IMR-90 (cell line): ENCODE measurements at regions not wholly inside any gene's neighbourhood (a gene's known extent, or its start where the extent isn't known, plus 50 kb on each side); places are given as distances from the start of the nearest gene placed in this dataset.

Experiments
- ATAC-seq: fragments of 200-7000 bp; cut with Tn5 transposase; 2 replicates; pipeline ENCODE4 v1.9.1; 2020; ENCODE audit warnings: low read depth, mild to moderate bottlenecking, moderate library complexity
- BruUV-seq: library from RNA; stranded (reverse); fragments of 400-500 nt; replicated peaks from 2 replicates; lab custom pipeline; 2021; lab: Mats Ljungman, UMichigan
- CTCF ChIA-PET: fragments of 300-600 bp; formaldehyde crosslinking; extraction: SDS; loops from one replicate; lab custom pipeline; 2021; ENCODE audit warnings: antibody characterized with exemption; lab: Yijun Ruan, JAX
- POLR2A ChIA-PET: fragments of 300-600 bp; sonication (Branson Sonifier 250); formaldehyde crosslinking; loops from one replicate; lab custom pipeline; 2022; ENCODE audit warnings: antibody characterized with exemption; ENCODE audit not compliant: unreplicated experiment; lab: Charles Lee
- DNase-seq: peaks from one replicate; pipeline ENCODE4 v3.0.0; 2013
- H2AFZ ChIP-seq: replicated peaks from 2 replicates; pipeline ENCODE3; 2013; ENCODE audit warnings: low read length, mild to moderate bottlenecking; ENCODE audit not compliant: poor library complexity
- H2AK5ac ChIP-seq: 2 replicates; pipeline ENCODE4 v1.6.1; 2013; ENCODE audit warnings: low read depth, low read length, inconsistent platforms
- H2AK9ac ChIP-seq: replicated peaks from 2 replicates; pipeline ENCODE3; 2013; ENCODE audit warnings: mild to moderate bottlenecking, low read depth, low read length, moderate library complexity; ENCODE audit not compliant: poor library complexity
- H2BK120ac ChIP-seq: 2 replicates; pipeline ENCODE4 v1.6.1; 2013; ENCODE audit warnings: low read depth, low read length, inconsistent platforms
- H2BK15ac ChIP-seq: 3 replicates; pipeline ENCODE4 v1.6.1; 2013; ENCODE audit warnings: low read depth, low read length, inconsistent platforms
- H2BK20ac ChIP-seq: 2 replicates; pipeline ENCODE4 v1.6.1; 2013; ENCODE audit warnings: low read depth, mild to moderate bottlenecking, inconsistent platforms, low read length, moderate library complexity
- H2BK5ac ChIP-seq: 2 replicates; pipeline ENCODE4 v1.6.1; 2013; ENCODE audit warnings: mild to moderate bottlenecking, low read depth, low read length, inconsistent platforms; ENCODE audit not compliant: poor library complexity, severe bottlenecking
- H3K14ac ChIP-seq: replicated peaks from 2 replicates; pipeline ENCODE4 v1.6.1; 2013; ENCODE audit warnings: low read depth, low read length, inconsistent platforms
- H3K18ac ChIP-seq: 2 replicates; pipeline ENCODE4 v1.6.1; 2013; ENCODE audit warnings: low read depth, low read length, control low read depth
- H3K23ac ChIP-seq: 2 replicates; pipeline ENCODE4 v1.6.1; 2013; ENCODE audit warnings: low read depth, low read length, inconsistent platforms
- H3K27ac ChIP-seq: 2 replicates; pipeline ENCODE4 v1.5.1; 2013; ENCODE audit warnings: mild to moderate bottlenecking, control low read depth, low read length; ENCODE audit not compliant: insufficient read depth
- H3K27me3 ChIP-seq: 2 replicates; pipeline ENCODE4 v1.6.1; 2013; ENCODE audit warnings: low read length; ENCODE audit not compliant: control insufficient read depth, insufficient read depth
- H3K36me3 ChIP-seq: 2 replicates; pipeline ENCODE4 v1.6.1; 2013; ENCODE audit warnings: low read length, mixed read lengths; ENCODE audit not compliant: control insufficient read depth, insufficient read depth
- H3K4ac ChIP-seq: 2 replicates; pipeline ENCODE4 v1.6.1; 2013; ENCODE audit warnings: low read depth, low read length, inconsistent platforms
- H3K4me1 ChIP-seq: 2 replicates; pipeline ENCODE4 v1.6.1; 2013; ENCODE audit warnings: low read length, mixed read lengths; ENCODE audit not compliant: control insufficient read depth, insufficient read depth
- H3K4me2 ChIP-seq: 2 replicates; pipeline ENCODE4 v1.6.1; 2013; ENCODE audit warnings: low read depth, mild to moderate bottlenecking, control low read depth, low read length, moderate library complexity
- H3K4me3 ChIP-seq: 2 replicates; pipeline ENCODE4 v1.5.1; 2013; ENCODE audit warnings: low read depth, mild to moderate bottlenecking, control low read depth, low read length, moderate library complexity; ENCODE audit not compliant: insufficient read depth
- H3K56ac ChIP-seq: 2 replicates; pipeline ENCODE4 v1.6.1; 2013; ENCODE audit warnings: low read length, inconsistent platforms; ENCODE audit not compliant: insufficient read depth; ENCODE audit errors: extremely low read depth
- H3K79me1 ChIP-seq, 2 experiments: 2 replicates each; pipeline ENCODE4 v1.6.1; 2013; ENCODE audit warnings: low read length in 2 of 2, inconsistent platforms in 1 of 2, low read depth in 1 of 2
- H3K9ac ChIP-seq: 2 replicates; pipeline ENCODE4 v1.6.1; 2013; ENCODE audit warnings: low read depth, low read length, control low read depth
- H3K9me1 ChIP-seq: 2 replicates; pipeline ENCODE4 v1.6.1; 2013; ENCODE audit warnings: low read length, inconsistent platforms; ENCODE audit not compliant: insufficient read depth
- H3K9me3 ChIP-seq: 2 replicates; pipeline ENCODE4 v1.6.1; 2013; ENCODE audit warnings: low read length; ENCODE audit not compliant: control insufficient read depth, insufficient read depth
- H4K20me1 ChIP-seq: 2 replicates; pipeline ENCODE4 v1.6.1; 2013; ENCODE audit warnings: low read length, inconsistent platforms; ENCODE audit not compliant: insufficient read depth
- H4K5ac ChIP-seq: 2 replicates; pipeline ENCODE4 v1.6.1; 2013; ENCODE audit warnings: mild to moderate bottlenecking, low read depth, low read length, control low read depth
- H4K8ac ChIP-seq, 2 experiments: 2 replicates each; pipeline ENCODE4 v1.6.1; 2013; ENCODE audit warnings: low read depth in 2 of 2, low read length in 2 of 2, control low read depth in 1 of 2, inconsistent platforms in 1 of 2
- H4K91ac ChIP-seq: 2 replicates; pipeline ENCODE4 v1.6.1; 2013; ENCODE audit warnings: low read depth, low read length, inconsistent platforms; ENCODE audit not compliant: insufficient read depth
- CEBPB ChIP-seq: IDR thresholded peaks from 2 replicates; pipeline ENCODE4 v1.6.1; 2012; ENCODE audit warnings: low read depth, low read length, improper control_type of control experiment
- MAZ ChIP-seq: IDR thresholded peaks from 2 replicates; pipeline ENCODE4 v1.6.1; 2012; ENCODE audit warnings: low read depth, mild to moderate bottlenecking, low read length, improper control_type of control experiment, moderate library complexity, borderline replicate concordance
- WGBS, 2 experiments: methylation state at CpG; one replicate each; pipeline versions ENCODE4 v1.1.5 to v1.1.7; 2013; ENCODE audit warnings: missing lambda C conversion rate in 2 of 2; ENCODE audit not compliant: insufficient read length in 1 of 2; ENCODE audit errors: extremely low coverage in 2 of 2; 5-methylcytosine and 5-hydroxymethylcytosine counted together
- dilution Hi-C: fragments of 300-500 bp; cut with HindIII; formaldehyde crosslinking; loops from one replicate; pipeline ENCODE4 v1.14.3; 2018; ENCODE audit warnings: low sequenced_read_pairs; ENCODE audit not compliant: unreplicated experiment
- in situ Hi-C: fragments of 300-500 bp; cut with MboI; formaldehyde crosslinking; loops from 3 replicates; pipeline ENCODE4 v1.14.3; 2019; ENCODE audit warnings: low sequenced_read_pairs, inconsistent platforms, mixed read lengths
- intact Hi-C: fragments of 100-400 bp; cut with micrococcal nuclease; formaldehyde crosslinking; loops from 2 replicates; pipeline ENCODE4 v1.10.0; 2022

- no peaks in the 10 kb centered on the region for H3K79me1 ChIP-seq
- no peaks in the 10 kb centered on the region for H3K9me3 ChIP-seq
- H3K36me3 ChIP-seq: no peaks in the 10 kb centered on the region
- no peak overlapping the region for H3K4ac ChIP-seq
- ATAC-seq (no peak), DNase-seq (no peak)
- H2AK9ac ChIP-seq: no peak overlapping the region
- H3K18ac ChIP-seq: no peak overlapping the region
- ChIA-PET CTCF (interaction anchor here (0.6 kb wide), 1 partner anchor 31 kb away, joined by 3 read pairs; no protein-coding TSS in a partner anchor), POLR2A (no interaction called here)
- H4K20me1 ChIP-seq: no peaks in the 10 kb centered on the region
- H4K8ac ChIP-seq: no peak overlapping the region
- H3K9me1 ChIP-seq: no peaks in the 10 kb centered on the region
- H3K27ac ChIP-seq: no peak overlapping the region
- H2AFZ ChIP-seq: no peak overlapping the region
- no peak overlapping the region for H3K4me2 ChIP-seq
- H3K56ac ChIP-seq: no peak overlapping the region
- no peak overlapping the region for H2BK120ac ChIP-seq
- H3K4me1 ChIP-seq: no peaks in the 10 kb centered on the region; the same call in 1 of the 2 replicates
- WGBS, 2 experiments: 0% methylated on average over 1 of the region's 8 CpGs; no CpG with 5 or more reads in 1 of the 2 experiments
- in situ Hi-C loops: no loop called here
- no TSS peak for BruUV-seq
- no peak overlapping the region for H4K5ac ChIP-seq
- H2BK15ac ChIP-seq: no peak overlapping the region
- dilution Hi-C loops: no loop called here
- intact Hi-C loops: no loop called here
- H3K27me3 ChIP-seq: peaks cover 4% of the 10 kb centered on the region; the same call in 1 of the 2 replicates
- no peak overlapping the region for H2BK20ac ChIP-seq
- H2BK5ac ChIP-seq: no peak overlapping the region
- H3K23ac ChIP-seq: no peak overlapping the region
- H2AK5ac ChIP-seq: no peak overlapping the region
- TF ChIP-seq MAZ (no peak), CEBPB (no peak)
- no peak overlapping the region for H3K9ac ChIP-seq
- H3K14ac ChIP-seq: no peak overlapping the region
- no peak overlapping the region for H4K91ac ChIP-seq
- H3K4me3 ChIP-seq: no peak overlapping the region
Observed at GRCh38 chr6:150711584-150712504, 112.2 kb downstream of the PLEKHG1 start.
